HCT116 (cell line): ENCODE measurements at regions not wholly inside any gene's neighbourhood (a gene's known extent, or its start where the extent isn't known, plus 50 kb on each side); places are given as distances from the start of the nearest gene placed in this dataset.

Experiments
- ATAC-seq: fragments of 200-7000 bp; cut with Tn5 transposase; 2 replicates; pipeline ENCODE4 v1.9.1; 2020; ENCODE audit warnings: mild to moderate bottlenecking, moderate library complexity
- BruUV-seq: library from RNA; stranded (reverse); fragments of 400-500 nt; replicated peaks from 2 replicates; lab custom pipeline; 2021; lab: Mats Ljungman, UMichigan
- CTCF ChIA-PET: fragments of 300-600 bp; sonication (Branson Sonifier 250); formaldehyde crosslinking; loops from one replicate; lab custom pipeline; 2021; ENCODE audit warnings: antibody characterized with exemption; lab: Charles Lee
- POLR2A ChIA-PET: fragments of 300-600, 350-600 bp; sonication (Branson Sonifier 250); formaldehyde crosslinking; loops from one replicate; lab custom pipeline; 2021; ENCODE audit warnings: antibody characterized with exemption; lab: Charles Lee
- RAD21 ChIA-PET, 2 experiments: fragments of 300-600 bp; sonication (Branson Sonifier 250); formaldehyde crosslinking; loops; one replicate each; lab custom pipeline; 2023; ENCODE audit warnings: low total read pairs in 2 of 2; ENCODE audit not compliant: uncharacterized antibody in 2 of 2, unreplicated experiment in 2 of 2, low non-redundant PET in 1 of 2; lab: Charles Lee
- DNase-seq: peaks from one replicate; pipeline ENCODE4 v3.0.0-alpha.2; 2010; ENCODE audit warnings: low read depth, low spot score
- H2AFZ ChIP-seq: fragments of 200-600 bp; shearing (Covaris generic), sonication (generic); 2 replicates; pipeline ENCODE4 v1.6.1; 2017; ENCODE audit warnings: low read depth, mixed run types, mixed read lengths, antibody characterized with exemption, low read length; ENCODE audit not compliant: poor library complexity, severe bottlenecking
- H3K27ac ChIP-seq: 2 replicates; pipeline ENCODE4 v1.5.1; 2012; ENCODE audit warnings: low read depth, low read length
- H3K27me3 ChIP-seq: fragments of 200-600 bp; sonication (generic); 2 replicates; pipeline ENCODE4 v1.6.1; 2016; ENCODE audit warnings: mixed run types, low read length, mixed read lengths; ENCODE audit not compliant: insufficient read depth
- H3K36me3 ChIP-seq, 2 experiments: fragments of 200-500 bp in 1 of 2; fragments of 200-600 bp in 1 of 2; sonication (Bioruptor generic) in 1 of 2; sonication (generic) in 1 of 2; 2 replicates each; pipeline versions ENCODE4 v1.5.1 to v1.6.1; 2014 to 2016; ENCODE audit warnings: low read length in 2 of 2, inconsistent platforms in 1 of 2, mixed read lengths in 1 of 2, mixed run types in 1 of 2; ENCODE audit not compliant: insufficient read depth in 2 of 2, control insufficient read depth in 1 of 2
- H3K4me1 ChIP-seq, 2 experiments: fragments of 200-600 bp in 1 of 2; sonication (generic) in 1 of 2; 2 replicates each; pipeline versions ENCODE4 v1.5.1 to v1.6.1; 2012 to 2017; ENCODE audit warnings: low read length in 2 of 2, inconsistent platforms in 1 of 2, mild to moderate bottlenecking in 1 of 2, mixed read lengths in 1 of 2, mixed run types in 1 of 2, moderate library complexity in 1 of 2; ENCODE audit not compliant: insufficient read depth in 2 of 2, control insufficient read depth in 1 of 2
- H3K4me2 ChIP-seq: fragments of 200-600 bp; sonication (generic); 2 replicates; pipeline ENCODE4 v1.6.1; 2017; ENCODE audit warnings: mixed run types, low read length, mixed read lengths
- H3K4me3 ChIP-seq, 2 experiments: fragments of 200-600 bp in 1 of 2; sonication (generic) in 1 of 2; replicated peaks in 1 of 2; 2 replicates each; pipeline ENCODE4 v1.5.1; 2011 to 2016; ENCODE audit warnings: low read length in 2 of 2, control low read depth in 1 of 2, low read depth in 1 of 2, mild to moderate bottlenecking in 1 of 2, mixed read lengths in 1 of 2, mixed run types in 1 of 2
- H3K79me2 ChIP-seq: fragments of 200-600 bp; sonication (generic); 2 replicates; pipeline ENCODE4 v1.6.1; 2017; ENCODE audit warnings: mild to moderate bottlenecking, mixed run types, low read length, moderate library complexity, mixed read lengths; ENCODE audit not compliant: insufficient read depth
- H3K9ac ChIP-seq: fragments of 200-600 bp; sonication (generic); 2 replicates; pipeline ENCODE4 v1.6.1; 2016; ENCODE audit warnings: low read length, mixed read lengths
- H3K9me2 ChIP-seq: fragments of 200-600 bp; sonication (generic), shearing (Covaris generic); 2 replicates; pipeline ENCODE4 v1.6.1; 2017; ENCODE audit warnings: mixed run types, mild to moderate bottlenecking, moderate library complexity; ENCODE audit not compliant: insufficient read depth
- H3K9me3 ChIP-seq, 2 experiments: fragments of 200-500 bp in 1 of 2; fragments of 200-600 bp in 1 of 2; sonication (Bioruptor generic) in 1 of 2; sonication (generic) in 1 of 2; 2 replicates each; pipeline ENCODE4 v1.6.1; 2014 to 2017; ENCODE audit warnings: low read length in 2 of 2, mixed read lengths in 2 of 2, inconsistent platforms in 1 of 2, low read depth in 1 of 2, mild to moderate bottlenecking in 1 of 2, mixed run types in 1 of 2, moderate library complexity in 1 of 2; ENCODE audit not compliant: control insufficient read depth in 1 of 2, insufficient read depth in 1 of 2
- H4K20me1 ChIP-seq: fragments of 200-600 bp; sonication (generic), shearing (Covaris generic); 2 replicates; pipeline ENCODE4 v1.6.1; 2017; ENCODE audit warnings: mixed run types, mild to moderate bottlenecking, moderate library complexity; ENCODE audit not compliant: insufficient read depth
- FOSL1 ChIP-seq: IDR thresholded peaks from 2 replicates; pipeline ENCODE4 v1.6.1; 2012; ENCODE audit warnings: low read depth
- RAD21 ChIP-seq: IDR thresholded peaks from 2 replicates; pipeline ENCODE4 v1.6.1; 2012; ENCODE audit warnings: low read depth, mild to moderate bottlenecking
- intact Hi-C: fragments of 100-400 bp; cut with micrococcal nuclease; formaldehyde crosslinking; loops from 2 replicates; pipeline ENCODE4 v1.10.0; 2022
- TF ChIP-seq, protein P1 (sequence below): IDR thresholded peaks from 2 replicates; pipeline ENCODE4 v1.6.1; 2011; ENCODE audit warnings: mild to moderate bottlenecking, low read length, moderate library complexity; ENCODE audit not compliant: insufficient replicate concordance; ENCODE audit errors: extremely low read depth
- TF ChIP-seq, protein P2 (sequence below): IDR thresholded peaks from 2 replicates; pipeline ENCODE4 v1.6.1; 2012
- TF ChIP-seq, protein P3 (sequence below), 3 experiments: fragments of 200-600 bp in 1 of 3; sonication (generic) in 1 of 3; IDR thresholded peaks in 2 of 3; conservative IDR thresholded peaks in 1 of 3; 2 replicates each; pipeline ENCODE4 v1.5.1; 2012 to 2017; ENCODE audit warnings: low read depth in 2 of 3, low read length in 2 of 3, antibody characterized with exemption in 1 of 3, borderline replicate concordance in 1 of 3, control low read depth in 1 of 3, mild to moderate bottlenecking in 1 of 3, mixed read lengths in 1 of 3, mixed run types in 1 of 3, moderate library complexity in 1 of 3; ENCODE audit not compliant: insufficient read depth in 1 of 3

DNA sequence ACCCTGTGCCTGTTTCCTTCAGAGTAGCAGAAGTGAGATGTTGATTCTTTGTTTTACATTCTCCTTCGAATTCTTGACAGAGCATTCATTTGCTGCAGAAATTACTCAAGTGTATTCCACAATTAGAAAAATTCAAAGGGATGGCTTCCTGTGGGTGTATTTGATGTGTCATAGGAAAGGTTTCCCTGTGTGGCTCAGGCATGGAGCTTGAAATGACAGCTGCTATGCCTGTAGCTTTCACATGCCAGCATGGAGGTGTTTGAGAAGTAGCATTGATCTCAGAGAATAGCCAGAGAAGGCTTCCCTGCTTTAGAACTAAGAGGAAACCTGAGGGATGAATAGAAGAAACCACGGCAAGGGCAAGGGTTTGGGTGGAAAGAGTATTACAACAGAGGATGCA is 317.2 kb upstream of the DEPDC1 start:
- Histone ChIP-seq H3K9me2 (no peaks in the 10 kb centered on the region), H3K9me3 (no peaks in the 10 kb centered on the region), H3K4me1 (no peaks in the 10 kb centered on the region), H3K4me2 (no peak overlapping the region), H3K27me3 (peaks cover 14% of the 10 kb centered on the region), H3K9ac (no peak overlapping the region), H4K20me1 (no peaks in the 10 kb centered on the region), H3K79me2 (no peaks in the 10 kb centered on the region), H3K4me3 (no peak overlapping the region), H2AFZ (no peak overlapping the region), H3K27ac (no peak overlapping the region), H3K36me3 (no peaks in the 10 kb centered on the region)
- BruUV-seq, result no TSS peak
- TF ChIP-seq, protein P1, sequence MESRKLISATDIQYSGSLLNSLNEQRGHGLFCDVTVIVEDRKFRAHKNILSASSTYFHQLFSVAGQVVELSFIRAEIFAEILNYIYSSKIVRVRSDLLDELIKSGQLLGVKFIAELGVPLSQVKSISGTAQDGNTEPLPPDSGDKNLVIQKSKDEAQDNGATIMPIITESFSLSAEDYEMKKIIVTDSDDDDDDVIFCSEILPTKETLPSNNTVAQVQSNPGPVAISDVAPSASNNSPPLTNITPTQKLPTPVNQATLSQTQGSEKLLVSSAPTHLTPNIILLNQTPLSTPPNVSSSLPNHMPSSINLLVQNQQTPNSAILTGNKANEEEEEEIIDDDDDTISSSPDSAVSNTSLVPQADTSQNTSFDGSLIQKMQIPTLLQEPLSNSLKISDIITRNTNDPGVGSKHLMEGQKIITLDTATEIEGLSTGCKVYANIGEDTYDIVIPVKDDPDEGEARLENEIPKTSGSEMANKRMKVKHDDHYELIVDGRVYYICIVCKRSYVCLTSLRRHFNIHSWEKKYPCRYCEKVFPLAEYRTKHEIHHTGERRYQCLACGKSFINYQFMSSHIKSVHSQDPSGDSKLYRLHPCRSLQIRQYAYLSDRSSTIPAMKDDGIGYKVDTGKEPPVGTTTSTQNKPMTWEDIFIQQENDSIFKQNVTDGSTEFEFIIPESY, result no peak
- TF ChIP-seq, protein P2, sequence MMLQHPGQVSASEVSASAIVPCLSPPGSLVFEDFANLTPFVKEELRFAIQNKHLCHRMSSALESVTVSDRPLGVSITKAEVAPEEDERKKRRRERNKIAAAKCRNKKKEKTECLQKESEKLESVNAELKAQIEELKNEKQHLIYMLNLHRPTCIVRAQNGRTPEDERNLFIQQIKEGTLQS, result no peak
- TF ChIP-seq, protein P3, sequence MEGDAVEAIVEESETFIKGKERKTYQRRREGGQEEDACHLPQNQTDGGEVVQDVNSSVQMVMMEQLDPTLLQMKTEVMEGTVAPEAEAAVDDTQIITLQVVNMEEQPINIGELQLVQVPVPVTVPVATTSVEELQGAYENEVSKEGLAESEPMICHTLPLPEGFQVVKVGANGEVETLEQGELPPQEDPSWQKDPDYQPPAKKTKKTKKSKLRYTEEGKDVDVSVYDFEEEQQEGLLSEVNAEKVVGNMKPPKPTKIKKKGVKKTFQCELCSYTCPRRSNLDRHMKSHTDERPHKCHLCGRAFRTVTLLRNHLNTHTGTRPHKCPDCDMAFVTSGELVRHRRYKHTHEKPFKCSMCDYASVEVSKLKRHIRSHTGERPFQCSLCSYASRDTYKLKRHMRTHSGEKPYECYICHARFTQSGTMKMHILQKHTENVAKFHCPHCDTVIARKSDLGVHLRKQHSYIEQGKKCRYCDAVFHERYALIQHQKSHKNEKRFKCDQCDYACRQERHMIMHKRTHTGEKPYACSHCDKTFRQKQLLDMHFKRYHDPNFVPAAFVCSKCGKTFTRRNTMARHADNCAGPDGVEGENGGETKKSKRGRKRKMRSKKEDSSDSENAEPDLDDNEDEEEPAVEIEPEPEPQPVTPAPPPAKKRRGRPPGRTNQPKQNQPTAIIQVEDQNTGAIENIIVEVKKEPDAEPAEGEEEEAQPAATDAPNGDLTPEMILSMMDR (IDR thresholded peaks at IDR 0.05 in 2 of 3, conservative IDR thresholded peaks at IDR 0.05 in 1 of 3; ENCODE audit: borderline replicate concordance in 1 of 3, insufficient read depth in 1 of 3, low read depth in 2 of 3, low read length in 2 of 3), result no peak
- TF ChIP-seq FOSL1, result no peak
- TF ChIP-seq RAD21, result no peak
- CTCF ChIA-PET, result no interaction called here
- intact Hi-C loops, result loop anchor here (10.0 kb wide), 1 partner anchor 921 kb away; no protein-coding TSS in a partner anchor
- POLR2A ChIA-PET, result no interaction called here
- DNase-seq (no peak), ATAC-seq (no peak)
- RAD21 ChIA-PET, result no interaction called here
